ACC112 (cell line): ENCODE measurements at regions not wholly inside any gene's neighbourhood (a gene's known extent, or its start where the extent isn't known, plus 50 kb on each side); places are given as distances from the start of the nearest gene placed in this dataset.

Experiments
- H2AFZ ChIP-seq: fragments of 200-600 bp; sonication (generic); one replicate; pipeline ENCODE4 v1.6.0; 2017; ENCODE audit warnings: antibody characterized with exemption, low read length; ENCODE audit not compliant: unreplicated experiment
- H3K27ac ChIP-seq: fragments of 200-600 bp; sonication (generic); 2 replicates; pipeline ENCODE4 v1.5.1; 2014; ENCODE audit warnings: low read depth, mild to moderate bottlenecking, antibody characterized with exemption, low read length, moderate library complexity
- H3K27me3 ChIP-seq: fragments of 200-600 bp; sonication (generic); 2 replicates; pipeline ENCODE4 v1.6.1; 2014; ENCODE audit warnings: mild to moderate bottlenecking, antibody characterized with exemption, low read length, moderate library complexity, mixed read lengths; ENCODE audit not compliant: insufficient read depth
- H3K36me3 ChIP-seq: fragments of 200-600 bp; sonication (generic); 2 replicates; pipeline ENCODE4 v1.6.1; 2016; ENCODE audit warnings: mild to moderate bottlenecking, antibody characterized with exemption, low read length, moderate library complexity, mixed read lengths; ENCODE audit not compliant: insufficient read depth
- H3K4me1 ChIP-seq: fragments of 200-600 bp; sonication (generic); one replicate; pipeline ENCODE4 v1.6.1; 2016; ENCODE audit warnings: low read length, mixed read lengths; ENCODE audit not compliant: insufficient read depth, unreplicated experiment, control insufficient read depth
- H3K4me3 ChIP-seq: fragments of 200-600 bp; sonication (generic); 2 replicates; pipeline ENCODE4 v1.5.1; 2014; ENCODE audit warnings: mild to moderate bottlenecking, low read depth, low read length
- H3K79me2 ChIP-seq: fragments of 200-600 bp; sonication (generic); one replicate; pipeline ENCODE4 v1.6.0; 2016; ENCODE audit warnings: low read length; ENCODE audit not compliant: control insufficient read depth, unreplicated experiment, insufficient read depth

DNA sequence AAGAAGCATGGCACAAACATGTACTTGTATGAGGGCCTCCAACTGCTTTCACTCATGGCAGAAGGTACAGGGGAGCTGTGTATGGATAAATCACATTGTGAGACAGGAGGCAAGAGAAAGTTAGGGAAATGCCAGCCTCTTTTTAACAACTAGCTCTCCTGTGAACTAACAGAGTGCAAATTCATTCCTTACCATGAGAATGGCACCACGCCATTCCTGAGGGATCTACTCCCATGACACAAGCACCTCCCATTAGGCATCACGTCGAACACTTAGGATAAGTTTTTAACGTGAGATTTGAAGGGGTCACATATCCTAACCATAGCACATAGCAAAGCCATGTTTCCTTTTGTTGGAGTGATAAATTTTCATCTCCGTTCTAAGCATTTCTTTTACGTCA is 747.2 kb upstream of the CHD1 start:
- Histone ChIP-seq H3K4me3 (no peak overlapping the region), H2AFZ (no peak overlapping the region)

DNA sequence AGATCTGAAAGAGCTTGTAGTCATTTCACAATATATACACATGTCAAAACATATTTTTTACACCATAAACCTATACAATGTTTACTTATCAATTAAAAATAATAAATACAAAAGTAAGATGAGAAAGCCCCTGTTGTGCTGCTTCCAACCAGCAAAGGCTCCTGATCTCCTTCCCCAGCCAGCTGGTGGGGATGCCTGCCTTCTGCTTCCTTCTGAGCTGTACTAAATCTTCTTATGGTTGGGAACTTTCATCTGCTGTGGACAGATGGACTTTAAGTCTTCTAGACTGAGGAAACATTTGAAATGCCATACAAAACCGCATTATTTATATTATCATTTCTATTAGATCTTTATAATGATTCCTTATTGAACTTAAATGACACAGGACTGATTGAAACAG is 745.3 kb upstream of the CHD1 start:
- Histone ChIP-seq H3K4me1 (no peaks in the 10 kb centered on the region), H2AFZ (no peak overlapping the region), H3K27ac (no peak overlapping the region), H3K27me3 (no peaks in the 10 kb centered on the region), H3K79me2 (no peaks in the 10 kb centered on the region), H3K4me3 (no peak overlapping the region), H3K36me3 (no peaks in the 10 kb centered on the region)

More for the DNA sequence above, 747.2 kb upstream of the CHD1 start:
- Histone ChIP-seq H3K27me3 (no peaks in the 10 kb centered on the region), H3K36me3 (no peaks in the 10 kb centered on the region), H3K27ac (no peak overlapping the region), H3K4me1 (no peaks in the 10 kb centered on the region), H3K79me2 (no peaks in the 10 kb centered on the region)

DNA sequence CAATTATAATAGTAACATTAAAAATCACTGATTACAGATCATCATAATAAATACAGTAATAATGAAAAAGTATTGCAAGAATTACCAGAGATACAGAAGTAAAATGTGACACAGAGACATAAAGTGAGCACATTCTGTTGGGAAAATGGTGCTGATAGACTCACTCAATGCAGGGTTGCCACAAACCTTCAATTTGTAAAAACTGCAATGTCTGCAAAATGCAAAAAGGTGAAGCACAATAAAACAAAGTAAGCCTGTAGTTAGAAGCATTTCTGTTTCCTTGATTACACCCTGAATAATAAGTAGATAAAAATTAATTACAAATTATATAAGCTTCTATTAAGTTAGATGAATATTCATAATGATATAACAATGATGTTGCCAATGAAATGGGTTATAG is 736.2 kb upstream of the CHD1 start:
- Histone ChIP-seq H2AFZ (no peak overlapping the region), H3K4me1 (no peaks in the 10 kb centered on the region), H3K27ac (no peak overlapping the region), H3K4me3 (no peak overlapping the region), H3K79me2 (no peaks in the 10 kb centered on the region), H3K36me3 (no peaks in the 10 kb centered on the region), H3K27me3 (no peaks in the 10 kb centered on the region)

DNA sequence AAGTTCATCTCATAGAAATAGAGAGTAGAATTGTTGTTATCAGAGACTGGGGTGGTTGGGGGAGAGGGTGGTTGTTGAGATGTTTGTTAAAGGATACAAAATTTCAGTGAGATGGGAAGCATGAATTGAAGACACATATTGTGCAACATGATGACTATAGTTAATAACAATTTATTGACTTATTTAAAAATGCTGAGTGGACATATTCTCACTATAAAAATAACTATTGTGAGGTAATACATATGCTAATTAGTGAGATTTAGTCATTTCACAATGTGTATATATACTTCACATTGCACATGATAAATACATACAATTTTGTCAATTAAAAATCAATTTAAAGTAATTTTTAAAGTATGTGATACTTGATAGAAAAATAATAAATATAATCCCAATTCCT is 722.5 kb upstream of the CHD1 start:
- H3K36me3 ChIP-seq: no peaks in the 10 kb centered on the region
- H3K4me3 ChIP-seq: no peak overlapping the region
- H2AFZ ChIP-seq: no peak overlapping the region
- H3K27me3 ChIP-seq: no peaks in the 10 kb centered on the region
- no peak overlapping the region for H3K27ac ChIP-seq
- H3K4me1 ChIP-seq: no peaks in the 10 kb centered on the region
- no peaks in the 10 kb centered on the region for H3K79me2 ChIP-seq

DNA sequence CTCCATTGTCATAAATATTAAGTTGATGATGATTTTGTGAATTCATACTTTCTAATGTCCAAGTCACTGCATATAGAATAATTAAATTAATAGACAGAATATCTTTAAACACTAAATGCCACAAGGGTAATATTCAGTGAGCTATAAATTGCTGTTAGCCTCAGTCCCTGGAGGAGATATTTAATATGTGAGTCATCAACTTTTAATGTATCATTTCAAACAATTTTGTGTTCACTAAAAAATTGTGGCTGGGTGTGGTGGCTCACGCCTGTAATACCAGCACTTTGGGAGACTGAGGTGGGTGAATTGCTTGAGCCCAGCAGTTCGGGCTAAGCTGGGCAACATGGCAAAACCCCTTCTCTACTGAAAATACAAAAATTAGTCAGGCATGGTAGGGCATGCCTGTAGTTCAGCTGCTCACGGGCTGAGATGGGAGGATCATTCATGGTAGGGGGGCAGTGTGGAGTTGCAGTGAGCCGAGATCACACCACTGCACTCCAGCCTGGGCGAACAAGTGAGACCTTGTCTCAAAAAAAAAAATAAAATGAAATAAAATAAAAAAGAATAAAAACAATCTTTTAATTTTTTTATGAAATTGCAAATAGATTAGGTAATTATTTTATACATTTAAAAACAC is 717.3 kb upstream of the CHD1 start:
- Histone ChIP-seq H3K27me3 (no peaks in the 10 kb centered on the region), H3K27ac (no peak overlapping the region), H2AFZ (no peak overlapping the region), H3K4me3 (no peak overlapping the region), H3K4me1 (no peaks in the 10 kb centered on the region), H3K36me3 (no peaks in the 10 kb centered on the region), H3K79me2 (no peaks in the 10 kb centered on the region)

DNA sequence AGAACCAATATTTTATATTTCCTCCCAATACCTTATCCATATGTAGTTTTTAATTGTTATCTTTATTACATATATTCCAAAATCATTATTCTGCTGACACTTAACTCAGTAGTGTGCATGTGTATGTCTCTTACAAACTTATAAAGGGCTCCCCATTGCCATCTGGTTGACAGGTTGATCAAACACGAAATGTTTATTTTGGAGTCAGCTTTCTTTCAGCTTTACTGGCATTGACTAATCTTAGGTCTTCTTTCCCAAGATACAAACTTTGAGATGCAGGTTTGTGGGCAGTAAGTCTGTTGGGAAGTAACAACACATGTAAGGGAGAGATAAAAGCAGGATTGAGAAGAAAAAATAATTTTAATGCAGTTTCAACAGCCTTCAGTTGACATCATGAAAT is 716.0 kb upstream of the CHD1 start:
- no peaks in the 10 kb centered on the region for H3K27me3 ChIP-seq
- no peak overlapping the region for H3K4me3 ChIP-seq
- no peaks in the 10 kb centered on the region for H3K4me1 ChIP-seq
- no peaks in the 10 kb centered on the region for H3K79me2 ChIP-seq
- no peaks in the 10 kb centered on the region for H3K36me3 ChIP-seq
- H2AFZ ChIP-seq: no peak overlapping the region
- no peak overlapping the region for H3K27ac ChIP-seq

DNA sequence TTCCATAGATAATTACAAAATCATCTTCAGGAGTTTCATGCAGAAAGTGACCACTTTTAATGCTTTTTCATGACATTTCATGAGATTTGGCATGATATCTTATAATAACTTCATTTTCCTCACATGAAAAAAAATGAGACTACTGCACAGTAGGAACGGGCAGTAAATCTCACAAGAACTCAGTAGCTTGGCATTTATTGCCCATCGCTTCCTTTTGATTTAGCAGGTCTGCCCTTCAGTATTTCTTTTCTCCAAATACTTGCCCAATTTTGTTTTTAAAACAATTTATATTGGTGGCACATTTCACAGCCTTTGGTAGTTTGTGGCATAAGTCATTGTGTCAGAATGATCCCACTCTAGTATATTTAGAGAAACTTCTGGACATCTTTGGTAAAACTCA is 711.8 kb upstream of the CHD1 start:
- Histone ChIP-seq H3K79me2 (no peaks in the 10 kb centered on the region), H3K27me3 (no peaks in the 10 kb centered on the region), H3K36me3 (no peaks in the 10 kb centered on the region), H3K4me3 (no peak overlapping the region), H2AFZ (no peak overlapping the region), H3K27ac (no peak overlapping the region), H3K4me1 (no peaks in the 10 kb centered on the region)

DNA sequence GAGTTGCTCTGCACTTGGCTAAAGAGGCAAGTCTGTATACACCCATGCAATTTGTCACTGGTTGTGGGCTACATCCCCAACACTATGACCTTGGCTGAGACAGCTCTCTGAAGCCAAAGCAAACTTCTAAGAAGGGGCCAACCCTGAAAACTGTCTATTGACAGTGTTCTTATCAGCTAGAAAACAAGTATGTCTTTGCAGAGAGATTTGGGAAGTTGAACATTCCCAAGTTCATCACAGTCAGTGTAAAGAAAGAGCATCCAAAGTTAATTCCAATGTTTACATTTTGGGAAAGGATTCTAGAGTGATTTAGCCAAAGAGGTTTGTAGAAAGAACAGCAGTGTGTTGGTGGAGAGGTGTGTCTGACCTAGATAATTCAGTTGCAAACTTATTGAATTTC is 711.1 kb upstream of the CHD1 start:
- no peak overlapping the region for H3K4me3 ChIP-seq
- H2AFZ ChIP-seq: no peak overlapping the region
- H3K79me2 ChIP-seq: no peaks in the 10 kb centered on the region
- no peaks in the 10 kb centered on the region for H3K27me3 ChIP-seq
- no peak overlapping the region for H3K27ac ChIP-seq
- no peaks in the 10 kb centered on the region for H3K4me1 ChIP-seq
- H3K36me3 ChIP-seq: no peaks in the 10 kb centered on the region

DNA sequence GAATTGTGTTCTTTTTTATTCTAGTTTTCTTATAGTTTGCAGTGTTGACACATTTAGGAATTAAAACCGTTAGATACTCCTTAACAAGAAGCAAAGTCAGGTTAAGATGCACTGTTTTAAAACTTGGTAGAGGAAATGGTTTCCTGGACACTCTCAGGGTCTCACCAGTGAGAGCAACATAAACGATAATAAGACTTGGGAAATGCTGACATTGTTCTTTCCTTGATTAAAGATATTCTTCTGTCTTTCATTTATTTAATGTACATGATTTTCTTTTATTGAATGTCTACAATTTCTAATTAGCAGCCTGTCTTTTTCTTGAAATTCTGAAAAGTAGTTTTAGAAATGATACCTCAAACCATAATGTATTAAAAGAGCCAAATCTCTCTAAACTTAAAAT is 707.9 kb upstream of the CHD1 start:
- H3K36me3 ChIP-seq: no peaks in the 10 kb centered on the region
- no peak overlapping the region for H3K27ac ChIP-seq
- no peaks in the 10 kb centered on the region for H3K79me2 ChIP-seq
- H3K4me3 ChIP-seq: no peak overlapping the region
- H3K27me3 ChIP-seq: no peaks in the 10 kb centered on the region
- H2AFZ ChIP-seq: no peak overlapping the region
- H3K4me1 ChIP-seq: no peaks in the 10 kb centered on the region

DNA sequence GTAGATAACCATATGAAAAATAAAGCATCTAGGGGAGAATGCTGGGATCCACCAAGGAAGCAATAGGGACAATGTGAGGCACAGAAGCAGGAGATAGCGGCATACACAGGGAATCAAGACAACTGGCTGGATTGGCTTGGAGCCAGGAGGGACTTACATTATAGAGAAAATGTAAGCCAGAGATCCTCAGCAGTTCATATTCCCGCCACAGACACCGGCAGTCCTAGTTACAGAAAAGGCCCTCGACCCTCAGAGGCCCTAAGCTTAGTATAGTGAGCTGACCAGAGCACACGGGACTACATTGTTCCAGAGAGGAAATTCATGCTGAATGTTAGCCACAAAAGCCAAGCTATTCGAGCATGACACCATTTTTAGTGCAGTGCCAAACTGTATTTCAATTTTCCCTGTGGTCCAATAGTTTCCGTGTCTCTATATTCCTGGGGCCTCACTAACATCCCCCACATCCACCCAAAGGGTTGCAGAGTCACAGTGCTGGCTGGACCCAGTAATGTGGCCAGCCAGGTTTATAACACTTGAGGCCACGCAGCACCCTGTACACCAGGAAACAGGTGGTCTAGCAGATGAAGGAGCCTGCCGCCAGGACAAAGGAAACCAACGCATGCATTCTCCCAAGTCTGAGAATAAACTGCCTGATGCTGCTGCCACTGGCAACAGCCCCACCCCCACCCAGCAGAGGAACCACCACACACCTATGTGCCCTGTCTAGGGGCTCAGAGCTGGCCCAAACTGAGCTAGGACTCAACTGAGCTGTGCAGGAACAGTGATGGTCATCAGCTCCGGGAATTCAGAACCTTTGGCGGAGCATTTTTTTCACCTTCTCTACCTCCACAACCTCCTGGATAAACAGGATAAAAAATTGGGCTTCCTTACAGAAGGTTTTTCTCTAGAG is 693.2 kb upstream of the CHD1 start:
- no peaks in the 10 kb centered on the region for H3K27me3 ChIP-seq
- no peak overlapping the region for H3K4me3 ChIP-seq
- H2AFZ ChIP-seq: no peak overlapping the region
- H3K79me2 ChIP-seq: no peaks in the 10 kb centered on the region
- no peak overlapping the region for H3K27ac ChIP-seq
- H3K4me1 ChIP-seq: no peaks in the 10 kb centered on the region
- no peaks in the 10 kb centered on the region for H3K36me3 ChIP-seq

DNA sequence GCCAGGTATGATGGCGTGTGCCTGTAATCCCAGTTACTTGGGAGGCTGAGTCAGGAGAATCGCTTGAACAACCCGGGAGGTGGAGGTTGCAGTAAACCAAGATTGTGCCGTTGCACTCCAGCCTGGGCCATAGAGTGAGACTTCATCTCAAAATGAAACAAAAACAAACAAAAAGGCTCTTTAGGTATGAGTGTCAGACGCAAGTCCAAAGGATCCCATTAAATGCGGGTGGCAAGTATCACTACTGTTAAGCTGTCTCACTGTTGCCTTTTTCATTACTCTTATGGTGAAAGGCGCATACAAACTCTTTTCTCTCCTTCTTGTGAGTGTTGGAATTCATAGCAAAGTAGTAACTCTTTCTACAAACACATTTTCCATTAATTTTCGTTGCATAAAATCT is 688.5 kb upstream of the CHD1 start:
- Histone ChIP-seq H3K4me1 (no peaks in the 10 kb centered on the region), H3K27me3 (no peaks in the 10 kb centered on the region), H3K36me3 (no peaks in the 10 kb centered on the region), H3K4me3 (no peak overlapping the region), H2AFZ (no peak overlapping the region), H3K79me2 (no peaks in the 10 kb centered on the region), H3K27ac (no peak overlapping the region)
